ENCODE measurements at regions not wholly inside any gene's neighbourhood (a gene's known extent, or its start where the extent isn't known, plus 50 kb on each side); places are given as distances from the start of the nearest gene placed in this dataset.
"Not testable (repeated sequence)": the region's sequence is repeated elsewhere in the genome, so short reads cannot be mapped to it uniquely, and the experiment has no call there.

DNA sequence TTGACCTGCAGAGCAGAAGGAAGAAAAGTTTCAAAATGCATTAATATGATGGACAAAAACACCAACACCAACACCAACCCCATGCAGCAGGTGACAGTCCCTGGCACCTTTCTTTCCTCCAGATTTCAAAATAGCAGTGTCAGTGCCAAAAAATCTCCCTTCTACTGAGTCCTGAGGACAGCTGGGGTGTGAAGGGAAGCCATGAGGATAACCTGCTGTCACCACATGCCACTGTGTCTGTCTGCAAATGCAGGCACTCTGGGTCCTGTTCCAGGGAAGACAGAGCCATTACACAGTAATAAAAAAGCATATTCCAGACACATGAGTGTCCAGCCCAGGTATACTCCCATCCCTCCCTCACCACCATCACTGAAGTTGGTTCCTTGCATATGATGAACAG, 187.5 kb downstream of the BMP15 start:
- peaks cover 19% of the 10 kb centered on the region for H3K9me3 Mint-ChIP-seq (ENCODE audit: low read depth)

DNA sequence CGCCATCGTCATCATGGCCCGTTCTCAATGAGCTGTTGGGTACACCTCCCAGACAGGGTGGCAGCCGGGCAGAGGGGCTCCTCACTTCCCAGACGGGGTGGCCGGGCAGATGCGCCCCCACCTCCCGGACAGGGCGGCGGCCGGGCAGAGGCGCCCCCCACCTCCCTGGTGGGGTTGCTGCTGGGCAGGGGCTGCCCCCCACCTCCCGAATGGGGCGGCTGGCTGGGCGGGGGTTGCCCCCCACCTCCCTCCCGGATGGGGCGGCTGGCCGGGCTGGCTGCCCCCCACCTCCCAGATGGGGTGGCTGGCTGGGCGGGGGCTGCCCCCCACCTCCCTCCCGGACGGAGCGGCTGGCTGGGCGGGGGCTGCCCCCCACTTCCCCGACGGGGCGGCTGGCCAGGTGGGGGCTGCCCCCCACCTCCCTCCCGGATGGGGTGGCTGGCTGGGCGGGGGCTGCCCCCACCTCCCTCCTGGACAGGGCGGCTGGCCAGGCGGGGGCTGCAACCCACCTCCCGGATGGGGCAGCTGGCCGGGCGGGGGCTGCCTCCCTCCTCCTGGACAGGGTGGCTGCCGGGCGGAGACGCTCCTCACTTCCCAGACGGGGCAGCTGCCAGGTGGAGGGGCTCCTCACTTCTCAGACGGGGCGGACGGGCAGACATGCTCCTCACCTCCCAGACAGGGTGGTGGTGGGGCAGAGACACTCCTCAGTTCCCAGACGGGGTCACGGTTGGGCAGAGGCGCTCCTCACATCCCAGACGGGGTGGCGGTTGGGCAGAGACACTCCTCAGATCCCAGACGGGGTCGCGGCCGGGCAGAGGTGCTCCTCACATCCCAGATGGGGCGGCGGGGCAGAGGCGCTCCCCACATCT, 208.8 kb downstream of the BMP15 start:
- not testable (repeated sequence) for H3K36me3 Mint-ChIP-seq (ENCODE audit: insufficient read depth); H3K27ac Mint-ChIP-seq; H3K4me3 Mint-ChIP-seq (ENCODE audit: low read depth); H3K27me3 Mint-ChIP-seq; H3K4me1 Mint-ChIP-seq (ENCODE audit: low read depth); DNase-seq (ENCODE audit: low spot score, unreplicated experiment)
- H3K9me3 Mint-ChIP-seq (ENCODE audit: low read depth), result peaks cover 20% of the 10 kb centered on the region

More for the DNA sequence above, 187.5 kb downstream of the BMP15 start:
- DNase-seq (ENCODE audit: low spot score, unreplicated experiment), result no peak
- Mint-ChIP-seq H3K36me3 (ENCODE audit: insufficient read depth) (no peaks in the 10 kb centered on the region), H3K4me1 (ENCODE audit: low read depth) (no peaks in the 10 kb centered on the region), H3K4me3 (ENCODE audit: low read depth) (no peak overlapping the region), H3K27me3 (no peaks in the 10 kb centered on the region), H3K27ac (no peak overlapping the region)
- TF ChIP-seq, protein P1, sequence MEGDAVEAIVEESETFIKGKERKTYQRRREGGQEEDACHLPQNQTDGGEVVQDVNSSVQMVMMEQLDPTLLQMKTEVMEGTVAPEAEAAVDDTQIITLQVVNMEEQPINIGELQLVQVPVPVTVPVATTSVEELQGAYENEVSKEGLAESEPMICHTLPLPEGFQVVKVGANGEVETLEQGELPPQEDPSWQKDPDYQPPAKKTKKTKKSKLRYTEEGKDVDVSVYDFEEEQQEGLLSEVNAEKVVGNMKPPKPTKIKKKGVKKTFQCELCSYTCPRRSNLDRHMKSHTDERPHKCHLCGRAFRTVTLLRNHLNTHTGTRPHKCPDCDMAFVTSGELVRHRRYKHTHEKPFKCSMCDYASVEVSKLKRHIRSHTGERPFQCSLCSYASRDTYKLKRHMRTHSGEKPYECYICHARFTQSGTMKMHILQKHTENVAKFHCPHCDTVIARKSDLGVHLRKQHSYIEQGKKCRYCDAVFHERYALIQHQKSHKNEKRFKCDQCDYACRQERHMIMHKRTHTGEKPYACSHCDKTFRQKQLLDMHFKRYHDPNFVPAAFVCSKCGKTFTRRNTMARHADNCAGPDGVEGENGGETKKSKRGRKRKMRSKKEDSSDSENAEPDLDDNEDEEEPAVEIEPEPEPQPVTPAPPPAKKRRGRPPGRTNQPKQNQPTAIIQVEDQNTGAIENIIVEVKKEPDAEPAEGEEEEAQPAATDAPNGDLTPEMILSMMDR (IDR thresholded peaks at IDR 0.05; ENCODE audit: unreplicated experiment), result no peak

DNA sequence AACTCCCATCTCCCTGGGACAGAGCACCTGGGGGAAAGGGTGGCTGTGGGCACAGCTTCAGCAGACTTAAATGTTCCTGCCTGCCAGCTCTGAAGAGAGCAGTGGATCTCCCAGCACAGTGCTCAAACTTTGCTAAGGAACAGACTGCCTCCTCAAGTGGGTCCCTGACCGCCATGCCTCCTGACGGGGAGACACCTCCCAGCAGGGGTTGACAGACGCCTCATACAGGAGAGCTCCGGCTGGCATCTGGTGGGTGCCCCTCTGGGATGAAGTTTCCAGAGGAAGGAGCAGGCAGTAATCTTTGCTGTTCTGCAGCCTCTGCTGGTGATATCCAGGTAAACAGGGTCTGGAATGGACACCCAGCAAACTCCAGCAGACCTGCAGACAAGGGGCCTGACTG, 206.9 kb upstream of the NUDT10 start:
- not testable (repeated sequence) for DNase-seq (ENCODE audit: low spot score, unreplicated experiment); H3K4me3 Mint-ChIP-seq (ENCODE audit: low read depth); H3K27me3 Mint-ChIP-seq; H3K27ac Mint-ChIP-seq; H3K4me1 Mint-ChIP-seq (ENCODE audit: low read depth); H3K36me3 Mint-ChIP-seq (ENCODE audit: insufficient read depth)
- peaks cover 24% of the 10 kb centered on the region for H3K9me3 Mint-ChIP-seq (ENCODE audit: low read depth)

DNA sequence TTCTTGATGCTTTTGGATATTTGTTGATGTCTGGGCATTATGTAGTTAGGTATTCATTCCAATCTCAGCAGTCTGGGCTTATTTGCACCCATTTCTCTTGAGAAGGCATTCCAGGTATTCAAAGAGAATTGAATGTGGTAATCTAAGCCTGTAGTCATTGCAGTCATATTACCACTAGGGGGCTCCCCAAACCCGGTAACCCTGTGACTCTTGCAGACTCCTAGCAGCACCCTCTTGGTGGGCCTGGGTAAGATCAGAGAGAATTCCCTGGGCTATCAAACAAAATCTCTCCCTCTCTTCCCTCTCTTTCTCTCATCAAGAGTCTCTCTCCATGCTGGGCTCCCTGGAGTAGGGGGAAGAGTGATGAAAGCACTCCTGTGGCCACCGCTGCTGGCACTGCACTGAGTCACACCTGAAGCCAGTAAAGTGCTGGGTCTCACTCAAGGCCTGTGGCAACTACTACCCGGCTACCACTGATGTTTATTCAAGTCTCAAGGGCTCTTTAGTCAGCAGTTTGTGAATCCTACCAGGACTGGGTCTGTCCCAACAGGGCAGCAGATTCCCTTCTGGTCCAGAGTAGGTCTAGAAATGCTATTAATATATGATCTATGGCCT, 187.7 kb upstream of the NUDT10 start:
- Mint-ChIP-seq H3K4me1 (ENCODE audit: low read depth) (no peaks in the 10 kb centered on the region), H3K9me3 (ENCODE audit: low read depth) (peaks cover 29% of the 10 kb centered on the region), H3K27me3 (no peaks in the 10 kb centered on the region), H3K4me3 (ENCODE audit: low read depth) (no peak overlapping the region), H3K27ac (no peak overlapping the region), H3K36me3 (ENCODE audit: insufficient read depth) (no peaks in the 10 kb centered on the region)
- TF ChIP-seq, protein P1 (IDR thresholded peaks at IDR 0.05; ENCODE audit: unreplicated experiment), result peak; percentile 69
- DNase-seq (ENCODE audit: low spot score, unreplicated experiment), result peak; percentile 21

DNA sequence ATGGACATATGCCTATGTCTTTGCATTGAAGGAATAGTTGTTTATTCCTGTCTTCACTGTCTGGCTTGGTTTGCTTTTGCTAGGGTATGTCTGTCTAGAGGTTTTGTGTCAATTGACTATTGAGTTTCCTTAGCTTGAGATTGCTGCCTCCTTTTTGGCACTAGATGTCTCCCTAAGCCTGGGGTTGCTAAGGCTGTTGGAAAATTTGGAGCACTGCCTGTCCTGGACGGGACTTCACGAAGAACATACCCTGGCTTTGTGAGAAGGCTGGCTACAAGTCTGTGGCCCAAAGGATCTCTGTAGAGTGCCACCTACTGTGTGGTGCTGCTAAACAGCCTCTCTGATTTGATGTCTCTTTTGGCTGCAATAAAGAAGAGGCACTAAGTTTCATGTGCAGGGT, 183.8 kb upstream of the NUDT10 start:
- no peaks in the 10 kb centered on the region for H3K4me1 Mint-ChIP-seq (ENCODE audit: low read depth)
- H3K4me3 Mint-ChIP-seq (ENCODE audit: low read depth), result no peak overlapping the region
- H3K36me3 Mint-ChIP-seq (ENCODE audit: insufficient read depth), result no peaks in the 10 kb centered on the region
- no peak overlapping the region for H3K27ac Mint-ChIP-seq
- H3K9me3 Mint-ChIP-seq (ENCODE audit: low read depth), result peaks cover 17% of the 10 kb centered on the region
- no peaks in the 10 kb centered on the region for H3K27me3 Mint-ChIP-seq
- TF ChIP-seq, protein P1 (IDR thresholded peaks at IDR 0.05; ENCODE audit: unreplicated experiment), result peak; percentile 38
- no peak for DNase-seq (ENCODE audit: low spot score, unreplicated experiment)

DNA sequence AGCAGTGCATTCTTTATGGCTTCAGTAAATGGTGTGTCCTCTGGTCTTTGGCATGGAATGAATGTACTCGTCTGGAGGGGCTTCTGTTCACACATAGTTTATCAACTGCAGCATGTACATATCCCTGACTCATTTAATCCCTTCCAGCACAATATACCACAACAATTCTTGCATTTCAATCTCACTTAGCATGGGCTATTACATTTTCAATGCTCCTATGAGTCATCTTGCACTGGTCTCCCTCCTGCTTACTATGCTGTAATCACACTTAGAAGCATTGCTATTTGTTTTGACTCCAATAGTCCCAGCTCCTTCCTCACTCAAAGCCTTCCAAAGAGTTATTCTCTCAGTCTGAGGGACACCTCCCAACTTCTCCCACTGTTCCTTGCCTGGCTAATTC, 180.9 kb upstream of the NUDT10 start:
- Mint-ChIP-seq H3K9me3 (ENCODE audit: low read depth) (peaks cover 26% of the 10 kb centered on the region), H3K4me3 (ENCODE audit: low read depth) (no peak overlapping the region), H3K36me3 (ENCODE audit: insufficient read depth) (no peaks in the 10 kb centered on the region), H3K27ac (no peak overlapping the region), H3K27me3 (no peaks in the 10 kb centered on the region), H3K4me1 (ENCODE audit: low read depth) (no peaks in the 10 kb centered on the region)
- no peak for DNase-seq (ENCODE audit: low spot score, unreplicated experiment)
- TF ChIP-seq, protein P1 (IDR thresholded peaks at IDR 0.05; ENCODE audit: unreplicated experiment), result no peak
